ENCODE measurements at regions not wholly inside any gene's neighbourhood (a gene's known extent, or its start where the extent isn't known, plus 50 kb on each side); places are given as distances from the start of the nearest gene placed in this dataset.

DNA sequence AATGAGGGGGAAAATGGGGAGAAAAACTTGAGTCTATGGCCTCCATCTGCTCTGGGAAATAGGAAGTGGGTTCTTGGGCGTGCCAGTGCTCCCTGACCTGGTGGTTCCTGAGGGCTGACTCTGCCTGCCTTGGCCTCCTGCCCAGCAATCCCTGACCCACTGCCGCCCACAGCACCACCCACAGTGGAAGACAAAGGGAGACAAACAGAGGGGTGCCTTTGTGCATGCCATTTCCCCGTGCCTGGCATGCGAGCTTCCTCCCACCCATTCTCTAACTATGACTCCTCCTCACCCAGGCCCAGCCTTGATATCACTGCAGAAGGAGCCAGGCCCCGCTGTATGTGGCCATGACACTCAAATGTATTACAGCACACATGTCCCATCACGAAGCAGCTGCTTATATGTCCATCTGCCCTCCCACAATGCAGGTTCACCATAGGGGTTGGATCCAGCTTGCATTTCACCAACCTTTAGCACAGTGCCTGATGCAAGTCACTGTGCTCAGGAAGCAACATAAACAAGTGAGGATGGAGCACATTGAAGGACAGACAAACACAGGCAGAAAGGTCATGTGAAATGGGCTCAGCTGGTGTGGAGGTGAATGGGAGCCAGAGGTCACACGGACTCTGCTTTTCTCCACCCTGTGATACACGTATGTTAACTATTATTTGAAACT lies 84.4 kb downstream of the ADRB2 start:
- no peaks in the 10 kb centered on the region for H3K9me3 ChIP-seq
- peaks cover 74% of the 10 kb centered on the region for H3K4me1 ChIP-seq
- H3K4me3 ChIP-seq: no peak overlapping the region
- TF ChIP-seq, protein P1, sequence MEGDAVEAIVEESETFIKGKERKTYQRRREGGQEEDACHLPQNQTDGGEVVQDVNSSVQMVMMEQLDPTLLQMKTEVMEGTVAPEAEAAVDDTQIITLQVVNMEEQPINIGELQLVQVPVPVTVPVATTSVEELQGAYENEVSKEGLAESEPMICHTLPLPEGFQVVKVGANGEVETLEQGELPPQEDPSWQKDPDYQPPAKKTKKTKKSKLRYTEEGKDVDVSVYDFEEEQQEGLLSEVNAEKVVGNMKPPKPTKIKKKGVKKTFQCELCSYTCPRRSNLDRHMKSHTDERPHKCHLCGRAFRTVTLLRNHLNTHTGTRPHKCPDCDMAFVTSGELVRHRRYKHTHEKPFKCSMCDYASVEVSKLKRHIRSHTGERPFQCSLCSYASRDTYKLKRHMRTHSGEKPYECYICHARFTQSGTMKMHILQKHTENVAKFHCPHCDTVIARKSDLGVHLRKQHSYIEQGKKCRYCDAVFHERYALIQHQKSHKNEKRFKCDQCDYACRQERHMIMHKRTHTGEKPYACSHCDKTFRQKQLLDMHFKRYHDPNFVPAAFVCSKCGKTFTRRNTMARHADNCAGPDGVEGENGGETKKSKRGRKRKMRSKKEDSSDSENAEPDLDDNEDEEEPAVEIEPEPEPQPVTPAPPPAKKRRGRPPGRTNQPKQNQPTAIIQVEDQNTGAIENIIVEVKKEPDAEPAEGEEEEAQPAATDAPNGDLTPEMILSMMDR (IDR thresholded peaks at IDR 0.05): no peak
- ATAC-seq: peak; percentile 2 to 58
- no peaks in the 10 kb centered on the region for H3K36me3 ChIP-seq
- no peaks in the 10 kb centered on the region for H3K27me3 ChIP-seq (ENCODE audit: low read depth)
- intact Hi-C loops (cut with DNase I): no loop called here
- H3K27ac ChIP-seq: peak overlapping the region; percentile 33
- peak; percentile 86 for DNase-seq

DNA sequence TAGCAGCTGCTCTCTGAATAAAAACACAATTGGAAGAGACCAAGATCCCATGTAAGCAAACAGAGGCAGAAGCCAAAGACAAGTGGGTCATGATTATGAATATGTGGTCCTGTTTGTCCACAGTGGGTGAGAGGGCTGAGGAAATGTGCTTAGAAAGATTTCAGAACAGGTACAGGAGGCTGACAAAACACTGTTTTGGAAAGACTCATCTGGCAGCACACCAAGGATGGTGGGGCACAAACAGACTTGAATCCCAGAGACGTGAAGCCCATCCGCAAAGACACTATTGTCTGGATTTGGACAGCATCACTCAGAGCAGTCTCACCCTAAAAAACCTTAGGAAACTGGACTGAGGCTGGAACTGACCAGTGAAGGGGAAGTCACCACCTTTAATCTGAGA lies 85.0 kb downstream of the ADRB2 start:
- Histone ChIP-seq H3K36me3 (no peaks in the 10 kb centered on the region), H3K4me3 (no peak overlapping the region), H3K4me1 (peaks cover 78% of the 10 kb centered on the region), H3K9me3 (no peaks in the 10 kb centered on the region), H3K27me3 (ENCODE audit: low read depth) (no peaks in the 10 kb centered on the region), H3K27ac (peak overlapping the region; percentile 33)
- ATAC-seq (no peak), DNase-seq (no peak)
- TF ChIP-seq, protein P1 (IDR thresholded peaks at IDR 0.05): no peak
- intact Hi-C loops (cut with DNase I): no loop called here

DNA sequence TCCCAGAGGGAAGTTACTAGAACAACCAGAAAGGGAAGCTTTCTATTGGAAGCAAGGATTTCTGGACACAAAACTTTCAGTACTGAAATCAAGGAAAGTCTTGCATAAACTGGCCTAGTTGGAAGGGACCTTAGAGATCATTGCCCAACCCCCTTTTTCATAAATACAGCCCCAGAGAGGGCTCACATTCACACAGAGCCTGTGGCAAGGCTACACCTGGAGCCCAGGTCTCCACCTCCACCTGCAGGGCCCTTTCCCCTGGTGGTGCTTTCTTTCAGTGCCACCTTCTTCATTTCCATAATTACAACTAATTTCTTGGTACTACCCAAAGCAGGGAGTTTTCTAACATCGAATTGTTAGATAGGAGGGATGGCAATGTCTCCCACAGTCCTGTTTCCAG lies 85.7 kb downstream of the ADRB2 start:
- Histone ChIP-seq H3K9me3 (no peaks in the 10 kb centered on the region), H3K27ac (peak overlapping the region; percentile 75), H3K4me3 (no peak overlapping the region), H3K27me3 (ENCODE audit: low read depth) (no peaks in the 10 kb centered on the region), H3K36me3 (no peaks in the 10 kb centered on the region), H3K4me1 (peaks cover 78% of the 10 kb centered on the region)
- intact Hi-C loops (cut with DNase I): no loop called here
- ATAC-seq (no peak), DNase-seq (no peak)
- TF ChIP-seq, protein P1 (IDR thresholded peaks at IDR 0.05): no peak

DNA sequence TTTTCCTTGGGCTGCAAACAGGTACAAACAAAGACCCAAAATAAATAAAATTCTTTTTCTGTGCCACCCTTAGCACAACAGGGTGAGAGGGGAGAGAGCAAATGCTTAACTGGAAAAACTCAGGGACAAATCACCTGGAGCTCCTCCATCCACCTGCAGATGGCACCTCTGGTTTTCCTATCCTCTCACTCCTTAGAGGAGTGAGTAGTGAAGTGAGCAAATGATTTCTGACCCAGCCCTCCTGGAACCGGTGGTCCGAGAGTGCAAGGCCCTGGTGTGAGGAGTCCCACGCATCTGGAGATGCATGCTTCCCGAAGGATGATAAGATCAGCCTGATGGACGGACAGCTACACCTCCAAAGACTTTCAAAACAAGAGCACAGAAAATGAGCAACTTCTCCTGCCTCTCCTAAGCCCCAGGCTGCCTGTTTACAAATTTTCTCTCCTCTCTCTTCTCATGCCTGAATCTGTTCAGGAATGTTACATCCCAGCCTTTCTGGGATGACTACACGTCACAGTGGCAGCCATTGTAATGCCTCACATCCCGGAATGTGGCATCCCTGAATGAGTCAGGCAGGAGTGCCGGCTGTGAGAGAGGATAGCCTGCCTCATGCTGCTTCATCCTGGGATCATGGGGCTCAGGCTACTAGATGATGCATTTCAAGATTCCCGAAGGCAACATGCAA lies 86.4 kb downstream of the ADRB2 start:
- H3K36me3 ChIP-seq: no peaks in the 10 kb centered on the region
- TF ChIP-seq, protein P1 (IDR thresholded peaks at IDR 0.05): peak; percentile 22
- peaks cover 78% of the 10 kb centered on the region for H3K4me1 ChIP-seq
- intact Hi-C loops (cut with DNase I): no loop called here
- H3K4me3 ChIP-seq: no peak overlapping the region
- no peaks in the 10 kb centered on the region for H3K9me3 ChIP-seq
- peak overlapping the region; percentile 75 for H3K27ac ChIP-seq
- no peaks in the 10 kb centered on the region for H3K27me3 ChIP-seq (ENCODE audit: low read depth)
- DNase-seq (no peak), ATAC-seq (peak; percentile 5 to 43)

DNA sequence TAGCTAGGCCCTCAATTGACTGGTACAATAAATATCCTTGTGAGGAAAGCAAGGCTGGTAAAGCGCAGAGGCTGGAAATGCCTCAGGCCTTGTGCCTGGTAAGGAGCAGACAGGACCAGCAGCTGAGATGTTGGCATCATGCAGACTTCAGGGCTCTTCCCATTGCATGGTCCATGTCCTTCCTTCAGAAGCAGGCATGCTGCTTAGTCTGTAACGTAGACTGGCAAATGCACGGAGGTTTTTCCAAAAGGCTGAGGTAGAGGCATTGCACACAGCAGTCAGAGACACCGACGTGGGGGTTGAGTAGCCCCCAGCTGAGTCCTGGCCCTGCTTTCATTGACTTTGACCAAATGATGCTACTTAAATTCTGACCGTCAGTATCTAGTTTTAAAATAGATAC lies 87.1 kb downstream of the ADRB2 start:
- no peak for DNase-seq
- no peak for ATAC-seq
- TF ChIP-seq, protein P1 (IDR thresholded peaks at IDR 0.05): no peak
- intact Hi-C loops (cut with DNase I): no loop called here
- Histone ChIP-seq H3K4me3 (no peak overlapping the region), H3K9me3 (no peaks in the 10 kb centered on the region), H3K4me1 (peaks cover 75% of the 10 kb centered on the region), H3K27me3 (ENCODE audit: low read depth) (no peaks in the 10 kb centered on the region), H3K27ac (peak overlapping the region; percentile 75), H3K36me3 (no peaks in the 10 kb centered on the region)
